ENCODE measurements at regions not wholly inside any gene's neighbourhood (a gene's known extent, or its start where the extent isn't known, plus 50 kb on each side); places are given as distances from the start of the nearest gene placed in this dataset.

- Mint-ChIP-seq H3K27me3 (ENCODE audit: low read depth) (no peaks in the 10 kb centered on the region), H3K4me3 (no peak overlapping the region), H3K36me3 (ENCODE audit: low read depth) (no peaks in the 10 kb centered on the region), H3K27ac (ENCODE audit: unreplicated experiment) (peak overlapping the region; percentile 31), H3K4me1 (peaks cover 48% of the 10 kb centered on the region), H3K9me3 (no peaks in the 10 kb centered on the region)
- TF ChIP-seq CTCF (conservative IDR thresholded peaks at IDR 0.05): no peak
- DNase-seq (ENCODE audit: low read depth, low spot score): no peak
Observed at GRCh38 chr1:43039228-43040055, 80.8 kb upstream of the SLC2A1 start.

DNA sequence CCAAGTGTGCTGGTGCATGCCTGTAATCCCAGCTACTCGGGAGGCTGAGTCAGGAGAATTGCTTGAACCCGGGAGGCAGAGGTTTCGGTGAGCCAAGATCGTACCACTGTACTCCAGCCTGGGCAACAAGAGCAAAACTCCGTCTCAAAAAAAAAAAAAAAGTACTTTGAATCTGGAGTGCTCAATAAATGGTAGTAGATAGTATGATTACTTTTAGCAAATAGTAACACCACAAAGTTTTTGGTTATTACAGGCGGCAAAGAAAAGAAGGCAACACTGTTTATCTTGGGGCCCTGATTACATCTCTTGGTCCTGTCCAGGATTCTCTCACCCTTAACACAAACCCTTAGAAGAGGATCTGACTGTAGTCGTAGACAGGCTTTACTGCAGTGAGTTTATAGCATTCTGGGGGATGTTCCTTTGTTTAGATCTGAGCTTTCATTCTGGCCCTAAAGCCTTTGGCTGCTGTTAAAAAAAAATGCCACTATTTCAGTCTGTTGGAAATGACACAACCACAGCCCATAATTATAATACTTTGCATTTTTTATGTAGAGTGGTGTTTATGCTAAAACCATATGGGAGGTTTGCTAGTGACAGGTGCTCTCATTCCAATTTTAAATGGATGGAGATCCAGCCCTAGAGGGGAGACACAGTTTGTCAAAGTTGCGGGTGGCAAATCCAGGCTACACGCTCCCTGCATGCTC is 79.7 kb upstream of the SLC2A1 start:
- H3K36me3 Mint-ChIP-seq (ENCODE audit: low read depth): no peaks in the 10 kb centered on the region
- TF ChIP-seq CTCF (conservative IDR thresholded peaks at IDR 0.05): no peak
- peaks cover 51% of the 10 kb centered on the region for H3K4me1 Mint-ChIP-seq
- H3K27ac Mint-ChIP-seq (ENCODE audit: unreplicated experiment): peak overlapping the region; percentile 88
- no peak for DNase-seq (ENCODE audit: low read depth, low spot score)
- H3K27me3 Mint-ChIP-seq (ENCODE audit: low read depth): no peaks in the 10 kb centered on the region
- H3K4me3 Mint-ChIP-seq: no peak overlapping the region
- H3K9me3 Mint-ChIP-seq: no peaks in the 10 kb centered on the region

GRCh38 chr1:43037466-43037865 is 78.8 kb upstream of the SLC2A1 start:
- Mint-ChIP-seq H3K27ac (ENCODE audit: unreplicated experiment) (no peak overlapping the region), H3K9me3 (no peaks in the 10 kb centered on the region), H3K4me3 (no peak overlapping the region), H3K36me3 (ENCODE audit: low read depth) (no peaks in the 10 kb centered on the region), H3K4me1 (peaks cover 51% of the 10 kb centered on the region), H3K27me3 (ENCODE audit: low read depth) (no peaks in the 10 kb centered on the region)
- TF ChIP-seq CTCF (conservative IDR thresholded peaks at IDR 0.05): no peak
- no peak for DNase-seq (ENCODE audit: low read depth, low spot score)

- no peaks in the 10 kb centered on the region for H3K27me3 Mint-ChIP-seq (ENCODE audit: low read depth)
- H3K4me3 Mint-ChIP-seq: peak overlapping the region; percentile 4
- peak overlapping the region; percentile 70 for H3K27ac Mint-ChIP-seq (ENCODE audit: unreplicated experiment)
- TF ChIP-seq CTCF (conservative IDR thresholded peaks at IDR 0.05): no peak
- no peaks in the 10 kb centered on the region for H3K9me3 Mint-ChIP-seq
- no peaks in the 10 kb centered on the region for H3K36me3 Mint-ChIP-seq (ENCODE audit: low read depth)
- no peak for DNase-seq (ENCODE audit: low read depth, low spot score)
- peaks cover 51% of the 10 kb centered on the region for H3K4me1 Mint-ChIP-seq
Observed at GRCh38 chr1:43036932-43037331, 78.3 kb upstream of the SLC2A1 start.

GRCh38 chr1:43035821-43036741 is 77.4 kb upstream of the SLC2A1 start:
- Mint-ChIP-seq H3K4me3 (peak overlapping the region; percentile 4), H3K27ac (ENCODE audit: unreplicated experiment) (peak overlapping the region; percentile 70)

More at GRCh38 chr1:43035821-43036741, 77.4 kb upstream of the SLC2A1 start:
- Mint-ChIP-seq H3K36me3 (ENCODE audit: low read depth) (no peaks in the 10 kb centered on the region), H3K4me1 (peaks cover 57% of the 10 kb centered on the region), H3K27me3 (ENCODE audit: low read depth) (no peaks in the 10 kb centered on the region), H3K9me3 (no peaks in the 10 kb centered on the region)
- TF ChIP-seq CTCF (conservative IDR thresholded peaks at IDR 0.05): no peak
- DNase-seq (ENCODE audit: low read depth, low spot score): peak; percentile 51
